Retinal pigment epithelial cell (primary cell): ENCODE measurements at regions not wholly inside any gene's neighbourhood (a gene's known extent, or its start where the extent isn't known, plus 50 kb on each side); places are given as distances from the start of the nearest gene placed in this dataset.

Source experiments
- DNase-seq: peaks from one replicate; pipeline ENCODE4 v3.0.0-alpha.2; 2010; ENCODE audit warnings: low read depth
- H3K4me3 ChIP-seq: 2 replicates; pipeline ENCODE4 v1.5.1; 2011; ENCODE audit warnings: mild to moderate bottlenecking, low read length, control low read depth, moderate library complexity
- TF ChIP-seq, protein P1 (sequence below): conservative IDR thresholded peaks from 2 replicates; pipeline ENCODE4 v1.5.1; 2011; ENCODE audit warnings: low read depth, low read length, control low read depth, inconsistent platforms

DNA sequence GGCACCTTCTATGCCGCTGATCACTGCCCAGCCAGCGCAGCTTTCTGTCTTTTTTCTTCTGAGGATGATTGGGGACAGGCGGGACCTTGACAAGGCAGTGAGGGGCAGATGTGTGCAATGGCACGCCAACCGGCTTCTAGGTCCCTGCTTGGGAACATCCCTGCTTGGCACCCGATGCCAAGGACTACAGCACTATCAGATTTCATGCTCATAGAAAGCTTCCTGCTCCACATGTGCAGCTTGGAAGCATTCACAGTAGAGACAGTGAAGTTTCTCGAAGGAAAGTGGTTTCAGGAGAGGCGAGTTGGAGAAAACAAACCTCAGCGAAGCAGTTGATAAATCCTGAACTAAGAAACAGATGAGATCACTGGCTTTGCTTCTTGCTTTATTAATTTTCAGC is 267.5 kb upstream of the HABP2 start:
- no peak for DNase-seq
- no peak overlapping the region for H3K4me3 ChIP-seq
- TF ChIP-seq, protein P1, sequence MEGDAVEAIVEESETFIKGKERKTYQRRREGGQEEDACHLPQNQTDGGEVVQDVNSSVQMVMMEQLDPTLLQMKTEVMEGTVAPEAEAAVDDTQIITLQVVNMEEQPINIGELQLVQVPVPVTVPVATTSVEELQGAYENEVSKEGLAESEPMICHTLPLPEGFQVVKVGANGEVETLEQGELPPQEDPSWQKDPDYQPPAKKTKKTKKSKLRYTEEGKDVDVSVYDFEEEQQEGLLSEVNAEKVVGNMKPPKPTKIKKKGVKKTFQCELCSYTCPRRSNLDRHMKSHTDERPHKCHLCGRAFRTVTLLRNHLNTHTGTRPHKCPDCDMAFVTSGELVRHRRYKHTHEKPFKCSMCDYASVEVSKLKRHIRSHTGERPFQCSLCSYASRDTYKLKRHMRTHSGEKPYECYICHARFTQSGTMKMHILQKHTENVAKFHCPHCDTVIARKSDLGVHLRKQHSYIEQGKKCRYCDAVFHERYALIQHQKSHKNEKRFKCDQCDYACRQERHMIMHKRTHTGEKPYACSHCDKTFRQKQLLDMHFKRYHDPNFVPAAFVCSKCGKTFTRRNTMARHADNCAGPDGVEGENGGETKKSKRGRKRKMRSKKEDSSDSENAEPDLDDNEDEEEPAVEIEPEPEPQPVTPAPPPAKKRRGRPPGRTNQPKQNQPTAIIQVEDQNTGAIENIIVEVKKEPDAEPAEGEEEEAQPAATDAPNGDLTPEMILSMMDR, result no peak

DNA sequence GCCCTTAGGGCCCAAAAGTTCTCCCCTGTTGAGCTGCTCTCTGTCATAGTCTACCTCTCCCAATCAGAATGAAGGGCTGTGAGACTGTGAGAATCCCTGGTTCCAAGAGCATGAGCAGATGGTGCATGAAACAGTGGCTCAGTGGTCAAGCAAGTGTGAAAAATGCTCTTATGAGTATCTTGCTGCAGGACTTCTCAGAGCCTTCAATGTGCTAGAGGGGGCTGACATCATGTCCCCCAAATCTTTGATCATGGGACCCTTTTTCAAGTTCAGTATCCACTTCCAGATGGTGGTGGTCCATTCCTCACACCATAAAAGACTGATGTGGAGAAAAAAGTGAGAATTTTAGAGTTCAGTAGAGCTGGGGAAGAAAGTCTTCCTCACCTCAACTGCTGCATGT is 265.3 kb upstream of the HABP2 start:
- no peak overlapping the region for H3K4me3 ChIP-seq
- DNase-seq, result no peak
- TF ChIP-seq, protein P1, result no peak

DNA sequence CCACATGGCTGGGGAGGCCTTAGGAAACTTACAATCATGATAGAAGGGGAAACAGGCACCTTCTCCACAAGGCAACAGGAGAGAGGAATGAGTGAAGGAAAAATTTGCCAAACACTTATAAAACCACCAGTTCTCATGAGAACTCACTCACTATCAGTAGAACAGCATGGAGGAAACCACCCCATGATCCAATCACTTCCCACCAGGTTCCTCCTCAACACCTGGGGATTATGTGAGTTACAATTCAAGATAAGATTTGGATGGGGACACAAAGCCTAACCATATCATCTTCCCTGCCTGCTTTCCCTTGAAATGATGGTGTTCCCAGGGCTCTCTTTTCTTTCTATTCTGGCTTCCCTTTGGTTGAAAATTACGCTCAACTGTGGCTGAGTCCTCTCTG is 262.7 kb upstream of the HABP2 start:
- no peak overlapping the region for H3K4me3 ChIP-seq
- TF ChIP-seq, protein P1, result no peak
- no peak for DNase-seq

DNA sequence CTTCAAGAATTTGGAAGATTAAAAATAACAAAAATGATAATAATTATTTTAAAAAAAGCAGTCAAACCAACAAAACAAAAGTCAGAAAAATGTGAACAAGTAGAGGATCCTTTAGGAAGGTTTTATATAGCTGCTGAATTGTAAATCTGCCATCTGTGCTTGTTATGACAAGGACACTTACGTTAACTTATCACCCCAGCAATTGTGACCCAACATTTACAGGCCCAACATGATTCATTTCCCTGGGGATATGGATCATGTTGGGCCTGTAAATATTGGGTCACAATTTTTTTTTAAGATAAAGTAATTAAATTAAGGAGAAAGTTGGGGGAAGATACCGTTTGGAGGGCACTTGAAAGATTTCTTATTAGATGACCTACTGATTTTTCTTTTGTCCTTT is 261.4 kb upstream of the HABP2 start:
- no peak for DNase-seq
- no peak overlapping the region for H3K4me3 ChIP-seq
- TF ChIP-seq, protein P1, result no peak

DNA sequence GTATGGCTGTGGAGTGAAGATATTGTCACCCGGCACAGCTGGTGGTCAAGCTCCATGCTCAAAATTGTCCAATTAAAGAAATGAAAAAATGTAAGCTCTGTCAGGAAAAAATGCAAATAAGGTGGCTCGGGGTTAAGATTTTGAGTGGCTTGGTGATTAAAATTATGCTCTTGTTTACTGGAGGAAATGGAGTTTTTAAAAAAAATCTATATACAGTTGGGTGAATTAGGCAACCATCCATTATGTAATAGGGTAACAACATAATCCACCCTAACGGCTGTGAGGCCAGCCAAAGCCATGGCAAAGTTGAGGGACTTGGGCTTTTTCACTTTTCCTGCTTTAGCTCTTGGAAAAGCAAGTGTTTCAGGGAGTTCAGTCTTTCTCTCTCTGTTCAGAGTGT is 260.8 kb upstream of the HABP2 start:
- no peak for DNase-seq
- H3K4me3 ChIP-seq, result no peak overlapping the region
- TF ChIP-seq, protein P1, result no peak

DNA sequence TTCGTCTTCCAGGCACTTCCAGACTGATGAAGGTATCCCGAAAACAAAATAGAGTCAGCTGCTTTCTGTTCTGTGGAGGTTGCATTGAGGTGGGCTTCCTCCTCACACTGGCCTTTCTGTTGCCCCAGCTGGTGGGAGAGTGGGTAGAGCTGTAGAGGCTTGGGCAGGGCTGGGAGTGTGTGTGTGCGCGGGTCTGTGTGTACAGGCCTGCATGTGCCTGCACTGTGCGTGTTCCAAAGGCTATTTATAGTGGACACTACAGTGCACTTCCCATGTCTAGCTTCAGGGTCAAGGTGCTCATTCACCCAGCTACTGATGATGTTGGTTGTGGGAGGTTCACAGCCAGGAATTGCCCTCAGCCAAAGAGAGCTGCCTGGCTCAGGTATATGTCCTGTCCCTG is 260.1 kb upstream of the HABP2 start:
- no peak for DNase-seq
- TF ChIP-seq, protein P1, result no peak
- H3K4me3 ChIP-seq, result no peak overlapping the region

DNA sequence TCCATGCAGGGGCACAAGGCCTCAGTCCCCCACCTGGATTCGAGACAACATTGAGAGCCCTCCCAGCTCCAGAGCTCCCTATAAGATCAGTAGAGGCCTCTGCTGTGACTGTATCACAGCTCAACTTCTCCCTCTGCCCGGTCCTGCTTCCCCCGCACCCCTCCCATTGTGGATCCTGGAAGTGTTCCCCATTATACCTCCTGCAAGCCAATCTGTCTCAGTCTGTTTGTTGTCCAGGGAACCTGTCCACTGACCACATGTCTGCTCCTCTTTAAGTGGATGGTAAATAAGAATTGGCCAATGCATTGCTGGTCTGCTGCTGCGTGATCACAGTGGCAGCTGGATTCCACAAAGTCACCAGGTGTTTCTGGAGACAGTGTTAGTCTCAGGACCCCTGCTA is 259.7 kb upstream of the HABP2 start:
- H3K4me3 ChIP-seq, result no peak overlapping the region
- TF ChIP-seq, protein P1, result no peak
- no peak for DNase-seq
